Activated CD8-positive, alpha-beta T cell treated with anti-CD3 and anti-CD28 coated beads for 36 hours (primary cell): ENCODE measurements at regions not wholly inside any gene's neighbourhood (a gene's known extent, or its start where the extent isn't known, plus 50 kb on each side); places are given as distances from the start of the nearest gene placed in this dataset.

Experiments
- ATAC-seq: fragments of 200-7000 bp; cut with Tn5 transposase; one replicate; pipeline ENCODE4 v1.10.0; 2021; ENCODE audit warnings: mild to moderate bottlenecking, moderate library complexity
- CTCF ChIA-PET: fragments of 350-600 bp; sonication (Branson Sonifier 250); formaldehyde crosslinking; loops from one replicate; lab custom pipeline; 2021; ENCODE audit warnings: antibody characterized with exemption; lab: Charles Lee
- POLR2A ChIA-PET: fragments of 350-600 bp; sonication (Branson Sonifier 250); formaldehyde crosslinking; loops from one replicate; lab custom pipeline; 2021; ENCODE audit warnings: antibody characterized with exemption; lab: Charles Lee
- DNase-seq: peaks from one replicate; pipeline ENCODE4 v3.0.0-alpha.2; 2020
- H3K27ac Mint-ChIP-seq: one replicate; pipeline ENCODE4 v1.8.0; 2021; ENCODE audit warnings: mild to moderate bottlenecking, mixed read lengths
- H3K27me3 Mint-ChIP-seq: one replicate; pipeline ENCODE4 v1.8.0; 2021; ENCODE audit warnings: mixed read lengths
- H3K36me3 Mint-ChIP-seq: one replicate; pipeline ENCODE4 v1.8.0; 2021; ENCODE audit warnings: low read depth, mixed read lengths
- H3K4me1 Mint-ChIP-seq: one replicate; pipeline ENCODE4 v1.8.0; 2021; ENCODE audit warnings: low read depth, mixed read lengths
- H3K4me3 Mint-ChIP-seq: one replicate; pipeline ENCODE4 v1.8.0; 2021; ENCODE audit warnings: mild to moderate bottlenecking, moderate library complexity, mixed read lengths
- H3K9me3 Mint-ChIP-seq: one replicate; pipeline ENCODE4 v1.8.0; 2021; ENCODE audit warnings: mixed read lengths
- CTCF ChIP-seq: fragments of 200-600 bp; IDR thresholded peaks from one replicate; pipeline ENCODE4 v1.8.0; 2022; ENCODE audit warnings: antibody characterized with exemption, mild to moderate bottlenecking
- intact Hi-C: fragments of 100-400 bp; cut with micrococcal nuclease; formaldehyde crosslinking; loops from one replicate; pipeline ENCODE4 v1.10.0; 2022

GRCh38 chr5:2904399-2904798, 152.9 kb upstream of the IRX2 start:
- H3K27ac Mint-ChIP-seq = no peak overlapping the region
- intact Hi-C loops = no loop called here
- ATAC-seq = no peak

GRCh38 chr5:2903451-2904395, 152.2 kb upstream of the IRX2 start:
- H3K27ac Mint-ChIP-seq = no peak overlapping the region
- H3K27me3 Mint-ChIP-seq = no peaks in the 10 kb centered on the region
- DNase-seq (no peak), ATAC-seq (no peak)
- H3K4me3 Mint-ChIP-seq = no peak overlapping the region
- intact Hi-C loops = no loop called here
- ChIA-PET POLR2A (no interaction called here), CTCF (no interaction called here)
- H3K4me1 Mint-ChIP-seq = no peaks in the 10 kb centered on the region
- no peaks in the 10 kb centered on the region for H3K36me3 Mint-ChIP-seq
- no peak for TF ChIP-seq CTCF
- H3K9me3 Mint-ChIP-seq = no peaks in the 10 kb centered on the region

More at GRCh38 chr5:2904399-2904798, 152.9 kb upstream of the IRX2 start:
- POLR2A ChIA-PET = no interaction called here
- CTCF ChIA-PET = no interaction called here
- Mint-ChIP-seq H3K4me3 (no peak overlapping the region), H3K9me3 (peaks cover 1% of the 10 kb centered on the region), H3K4me1 (no peaks in the 10 kb centered on the region), H3K27me3 (no peaks in the 10 kb centered on the region), H3K36me3 (no peaks in the 10 kb centered on the region)
- no peak for DNase-seq
- TF ChIP-seq CTCF = no peak

- no peak for DNase-seq
- no peak for ATAC-seq
- no peaks in the 10 kb centered on the region for H3K4me1 Mint-ChIP-seq
- no peaks in the 10 kb centered on the region for H3K27me3 Mint-ChIP-seq
- H3K9me3 Mint-ChIP-seq = no peaks in the 10 kb centered on the region
- ChIA-PET POLR2A (no interaction called here), CTCF (no interaction called here)
- TF ChIP-seq CTCF = no peak
- no peaks in the 10 kb centered on the region for H3K36me3 Mint-ChIP-seq
- H3K27ac Mint-ChIP-seq = no peak overlapping the region
- intact Hi-C loops = no loop called here
- no peak overlapping the region for H3K4me3 Mint-ChIP-seq
These were observed 151.3 kb upstream of the IRX2 start for GRCh38 chr5:2902742-2903297.

- no peak for TF ChIP-seq CTCF
- DNase-seq (no peak), ATAC-seq (no peak)
- Mint-ChIP-seq H3K4me3 (no peak overlapping the region), H3K4me1 (no peaks in the 10 kb centered on the region), H3K9me3 (no peaks in the 10 kb centered on the region), H3K27me3 (no peaks in the 10 kb centered on the region), H3K27ac (no peak overlapping the region), H3K36me3 (no peaks in the 10 kb centered on the region)
- POLR2A ChIA-PET = no interaction called here
- intact Hi-C loops = no loop called here
- CTCF ChIA-PET = no interaction called here
These were observed 150.7 kb upstream of the IRX2 start for GRCh38 chr5:2902186-2902585.

- Mint-ChIP-seq H3K27ac (no peak overlapping the region), H3K4me3 (no peak overlapping the region), H3K4me1 (no peaks in the 10 kb centered on the region), H3K9me3 (no peaks in the 10 kb centered on the region), H3K27me3 (no peaks in the 10 kb centered on the region), H3K36me3 (no peaks in the 10 kb centered on the region)
- ChIA-PET CTCF (no interaction called here), POLR2A (no interaction called here)
- no peak for ATAC-seq
- TF ChIP-seq CTCF = no peak
- intact Hi-C loops = no loop called here
- no peak for DNase-seq
These were observed 150.0 kb upstream of the IRX2 start for GRCh38 chr5:2901511-2901910.
